ENCODE measurements at regions not wholly inside any gene's neighbourhood (a gene's known extent, or its start where the extent isn't known, plus 50 kb on each side); places are given as distances from the start of the nearest gene placed in this dataset.
"Not testable (repeated sequence)": the region's sequence is repeated elsewhere in the genome, so short reads cannot be mapped to it uniquely, and the experiment has no call there.

GRCh38 chr4:24001486-24002329 lies 111.9 kb upstream of the PPARGC1A start:
- no peak for DNase-seq (ENCODE audit: low read depth)

- DNase-seq (ENCODE audit: low read depth): no peak
Observed at GRCh38 chr4:24000470-24000831, 110.6 kb upstream of the PPARGC1A start.

- no peak for DNase-seq (ENCODE audit: low read depth)
Observed at GRCh38 chr4:23999714-24000469, 110.0 kb upstream of the PPARGC1A start.

GRCh38 chr4:23993373-23993772 lies 103.5 kb upstream of the PPARGC1A start:
- no peak for DNase-seq (ENCODE audit: low read depth)

GRCh38 chr4:23991444-23991843 lies 101.6 kb upstream of the PPARGC1A start:
- DNase-seq (ENCODE audit: low read depth): no peak

- DNase-seq (ENCODE audit: low read depth): no peak
Observed at GRCh38 chr4:23986270-23986669, 96.4 kb upstream of the PPARGC1A start.

- no peak for DNase-seq (ENCODE audit: low read depth)
Observed at GRCh38 chr4:23981328-23981727, 91.5 kb upstream of the PPARGC1A start.

GRCh38 chr4:23979534-23979933 lies 89.7 kb upstream of the PPARGC1A start:
- DNase-seq (ENCODE audit: low read depth): no peak

GRCh38 chr4:23978002-23978401 lies 88.2 kb upstream of the PPARGC1A start:
- DNase-seq (ENCODE audit: low read depth): no peak

GRCh38 chr4:23976423-23976822 lies 86.6 kb upstream of the PPARGC1A start:
- no peak for DNase-seq (ENCODE audit: low read depth)

GRCh38 chr4:23973308-23973855 lies 83.5 kb upstream of the PPARGC1A start:
- DNase-seq (ENCODE audit: low read depth): no peak

GRCh38 chr4:23972805-23973204 lies 83.0 kb upstream of the PPARGC1A start:
- DNase-seq (ENCODE audit: low read depth): no peak

- DNase-seq (ENCODE audit: low read depth): no peak
Observed at GRCh38 chr4:23972187-23972586, 82.3 kb upstream of the PPARGC1A start.

GRCh38 chr4:23970201-23970850 lies 80.5 kb upstream of the PPARGC1A start:
- no peak for DNase-seq (ENCODE audit: low read depth)

- DNase-seq (ENCODE audit: low read depth): no peak
Observed at GRCh38 chr4:23969635-23970145, 79.8 kb upstream of the PPARGC1A start.

- DNase-seq (ENCODE audit: low read depth): no peak
Observed at GRCh38 chr4:23967281-23967680, 77.4 kb upstream of the PPARGC1A start.

- DNase-seq (ENCODE audit: low read depth): no peak
Observed at GRCh38 chr4:23966725-23967124, 76.9 kb upstream of the PPARGC1A start.

- DNase-seq (ENCODE audit: low read depth): no peak
Observed at GRCh38 chr4:23962462-23962861, 72.6 kb upstream of the PPARGC1A start.

- DNase-seq (ENCODE audit: low read depth): not testable (repeated sequence)
Observed at GRCh38 chr4:23961395-23961794, 71.5 kb upstream of the PPARGC1A start.

GRCh38 chr4:23959396-23960148 lies 69.7 kb upstream of the PPARGC1A start:
- DNase-seq (ENCODE audit: low read depth): no peak

- no peak for DNase-seq (ENCODE audit: low read depth)
Observed at GRCh38 chr4:23958749-23959148, 68.9 kb upstream of the PPARGC1A start.

- DNase-seq (ENCODE audit: low read depth): no peak
Observed at GRCh38 chr4:23957465-23957864, 67.6 kb upstream of the PPARGC1A start.
